MV-4-11 (cell line): ENCODE measurements at regions not wholly inside any gene's neighbourhood (a gene's known extent, or its start where the extent isn't known, plus 50 kb on each side); places are given as distances from the start of the nearest gene placed in this dataset.

Experiments
- DNase-seq: peaks from one replicate; lab custom pipeline; 2025; lab: John Stamatoyannopoulos, UW

GRCh38 chr18:3358310-3358709 lies 91.7 kb upstream of the TGIF1 start:
- DNase-seq: no peak

DNA sequence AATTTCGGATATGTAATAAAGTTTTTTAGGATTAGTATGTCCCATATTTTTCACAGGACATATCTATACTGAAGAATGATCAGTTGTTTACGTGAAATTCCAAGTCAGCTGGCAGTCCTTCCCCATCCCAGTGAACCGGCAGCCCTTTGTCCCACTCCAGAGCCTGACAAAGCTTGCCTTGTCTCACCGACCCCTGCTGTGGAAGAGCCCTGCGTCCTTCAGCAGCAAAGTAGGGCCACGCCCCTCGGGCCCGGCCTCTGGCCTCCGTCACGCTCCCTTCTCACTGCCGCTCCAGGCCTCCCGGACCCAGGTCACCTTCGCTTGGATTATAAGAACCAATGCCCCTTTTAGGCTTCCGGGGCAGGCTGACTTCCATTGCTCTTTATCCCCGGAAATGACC lies 89.8 kb upstream of the TGIF1 start:
- DNase-seq: no peak

- DNase-seq: peak; percentile 1
These were observed 82.4 kb upstream of the TGIF1 start for GRCh38 chr18:3367491-3368091.

GRCh38 chr18:3368193-3368592 lies 81.8 kb upstream of the TGIF1 start:
- no peak for DNase-seq

GRCh38 chr18:3379685-3380084 lies 70.3 kb upstream of the TGIF1 start:
- no peak for DNase-seq

GRCh38 chr18:3380384-3380961 lies 69.5 kb upstream of the TGIF1 start:
- peak; percentile 37 for DNase-seq

- DNase-seq: no peak
These were observed 66.5 kb upstream of the TGIF1 start for GRCh38 chr18:3383381-3383915.

DNA sequence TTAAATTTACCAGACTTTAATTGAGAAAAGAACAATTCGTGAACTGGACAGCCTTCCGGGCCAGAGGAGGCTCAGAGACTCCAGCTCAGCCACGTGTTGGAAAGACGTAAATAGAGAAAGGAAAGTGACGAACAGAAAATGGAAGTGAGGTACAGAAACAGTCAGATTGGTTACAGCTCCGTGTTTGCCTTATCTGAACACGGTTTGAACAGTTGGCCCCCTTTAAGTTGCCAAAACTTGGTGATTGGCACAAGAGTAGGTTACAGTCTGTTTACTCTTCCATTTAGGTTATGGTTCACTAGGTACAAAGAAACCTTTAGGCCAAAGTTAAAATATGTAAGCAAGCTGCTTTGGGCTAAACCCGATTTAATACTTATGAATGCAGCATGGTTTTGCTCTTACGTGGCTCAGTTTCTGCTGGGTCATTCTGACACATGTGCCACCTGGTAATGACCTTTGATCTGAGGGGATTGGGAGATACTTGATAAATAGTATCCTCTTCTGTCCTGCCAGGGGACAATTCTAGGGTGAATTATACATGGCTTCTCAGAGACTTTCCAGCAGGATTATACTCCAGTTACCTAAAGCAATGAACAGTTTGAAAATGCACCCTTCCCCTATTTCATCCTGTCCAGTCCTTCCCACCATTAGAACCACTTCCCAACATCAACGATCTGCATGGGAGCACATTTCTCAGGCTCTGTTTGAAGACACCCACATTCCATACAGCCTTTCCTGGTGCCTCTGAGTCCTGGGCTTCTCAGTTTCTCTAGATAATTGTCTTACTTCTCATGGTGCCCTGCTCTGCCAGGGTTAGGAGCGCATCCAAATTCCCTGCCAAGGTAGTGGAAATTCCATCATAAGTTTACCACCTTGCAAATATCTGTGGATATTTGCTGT lies 65.1 kb upstream of the TGIF1 start:
- no peak for DNase-seq

- no peak for DNase-seq
These were observed 61.6 kb upstream of the TGIF1 start for GRCh38 chr18:3388323-3388722.

- DNase-seq: no peak
These were observed 61.0 kb upstream of the TGIF1 start for GRCh38 chr18:3388980-3389379.

DNA sequence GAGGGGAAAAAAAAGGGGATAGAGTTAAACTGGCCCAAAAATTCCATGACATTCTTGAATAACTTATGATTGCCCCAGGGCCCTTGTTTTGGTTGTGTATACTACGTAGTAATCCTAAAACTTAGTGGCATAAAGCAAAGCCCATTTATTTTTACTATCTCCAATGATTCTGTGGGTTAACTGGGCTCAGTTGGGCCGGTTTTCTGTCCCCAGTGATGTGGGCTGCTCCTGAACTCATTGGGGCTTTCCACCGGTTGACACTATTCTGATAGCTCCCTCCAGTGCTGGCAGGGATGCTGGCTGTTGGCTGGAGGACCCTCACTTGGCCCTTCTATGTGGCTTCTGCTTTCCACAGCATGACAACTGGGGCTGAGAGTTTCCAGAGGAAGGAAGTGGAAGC lies 60.0 kb upstream of the TGIF1 start:
- DNase-seq: no peak

DNA sequence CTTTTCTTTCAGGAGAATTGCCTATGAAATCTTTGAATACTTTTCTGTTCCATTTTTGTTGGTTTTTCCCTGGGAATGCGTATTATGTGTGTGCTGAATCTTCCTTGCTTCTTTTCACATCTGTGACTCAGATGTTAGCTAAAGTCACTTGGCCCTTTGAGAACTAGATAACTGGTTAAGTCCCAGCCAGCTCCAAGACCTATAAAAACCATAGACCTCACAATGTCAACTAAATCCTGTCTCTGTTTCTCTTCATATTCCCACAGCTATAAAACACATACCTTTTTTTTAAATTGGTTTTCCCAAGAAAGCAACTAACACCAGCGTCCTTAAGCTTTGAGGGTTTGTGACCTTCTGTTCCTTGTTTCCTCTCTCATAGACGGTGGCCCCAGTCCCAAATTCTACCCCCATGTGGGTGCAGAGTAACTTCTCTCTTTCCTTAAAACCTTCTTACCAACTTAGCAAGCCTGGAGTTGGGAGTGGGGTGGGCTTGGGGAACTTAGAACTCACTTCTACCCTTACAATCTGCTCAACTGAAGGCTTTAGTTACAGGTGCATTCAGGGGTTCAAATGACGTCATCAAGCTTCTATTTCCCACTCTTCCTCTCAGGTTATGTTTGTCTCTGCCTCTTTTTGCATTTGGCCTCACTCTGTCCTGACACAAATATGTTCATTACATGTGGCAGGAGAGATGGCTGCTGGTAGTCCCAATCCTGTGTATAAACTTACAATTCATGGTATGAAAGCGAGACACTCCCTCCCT lies 58.1 kb upstream of the TGIF1 start:
- no peak for DNase-seq

DNA sequence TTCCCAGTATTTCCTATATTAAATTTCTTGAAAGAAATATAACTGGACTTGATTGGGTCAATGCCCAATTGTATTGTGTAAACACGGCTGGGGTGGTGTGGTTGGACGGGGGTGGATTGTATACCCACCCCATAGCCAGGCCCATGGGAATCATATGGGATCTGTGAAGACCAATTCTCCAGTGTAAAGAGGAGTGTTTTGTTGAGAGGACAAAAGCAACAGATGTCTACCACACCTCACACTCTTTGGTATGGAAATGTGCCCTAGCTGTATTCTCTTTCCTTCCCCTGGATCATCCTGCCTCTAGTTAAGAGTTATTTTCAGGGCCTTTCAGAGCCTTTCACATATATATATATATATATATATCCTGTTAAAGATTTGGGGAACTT lies 57.5 kb upstream of the TGIF1 start:
- no peak for DNase-seq

- DNase-seq: no peak
These were observed 55.3 kb upstream of the TGIF1 start for GRCh38 chr18:3394648-3395047.

GRCh38 chr18:3395466-3395865 lies 54.5 kb upstream of the TGIF1 start:
- DNase-seq: no peak

DNA sequence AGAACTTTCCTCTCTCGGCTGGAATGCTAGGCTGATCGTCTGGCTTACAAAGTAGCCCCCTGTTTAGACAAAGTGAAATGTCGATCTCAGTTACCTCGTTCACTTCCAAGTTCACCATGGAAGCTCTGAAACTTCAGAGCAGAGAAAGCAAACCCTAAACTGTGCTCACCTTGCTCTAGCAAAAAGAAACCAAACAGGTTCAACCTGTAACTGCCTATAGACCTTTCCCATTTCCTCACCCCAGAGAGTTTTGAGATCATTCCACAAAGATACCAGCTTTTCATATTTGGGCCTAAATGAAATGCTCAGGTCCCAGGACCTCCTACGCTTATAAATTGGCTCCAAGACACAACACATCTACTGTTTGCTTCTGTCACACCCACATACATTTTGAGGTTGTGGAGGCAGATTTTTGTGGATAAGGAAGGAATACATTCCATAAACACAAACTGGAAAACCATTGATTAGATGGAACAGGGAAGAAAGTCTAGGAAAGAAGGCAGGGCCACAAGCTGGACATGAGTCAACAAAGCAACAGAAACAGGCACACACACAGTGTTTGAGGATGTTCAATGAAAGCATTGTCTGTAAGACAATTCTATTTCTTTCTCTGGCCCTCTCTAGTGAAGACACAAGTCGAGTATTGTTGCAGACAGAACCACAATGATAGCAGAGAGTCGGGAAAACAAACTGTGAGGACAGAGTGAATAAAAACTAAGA lies 52.8 kb upstream of the TGIF1 start:
- no peak for DNase-seq

- DNase-seq: no peak
These were observed 52.2 kb upstream of the TGIF1 start for GRCh38 chr18:3397786-3398185.
